ENCODE measurements at regions not wholly inside any gene's neighbourhood (a gene's known extent, or its start where the extent isn't known, plus 50 kb on each side); places are given as distances from the start of the nearest gene placed in this dataset.

- intact Hi-C loops (cut with micrococcal nuclease), result loop anchor here (2.0 kb wide), 1 partner anchor 18 kb away; no protein-coding TSS in a partner anchor
- ChIA-PET CTCF (no interaction called here), POLR2A (interaction anchor here (1.2 to 1.6 kb wide), 3 partner anchors 16 to 20 kb away, joined by 7 to 14 read pairs (median 12); no protein-coding TSS in a partner anchor)
- Mint-ChIP-seq H3K36me3 (ENCODE audit: low read depth) (no peaks in the 10 kb centered on the region), H3K9me3 (no peaks in the 10 kb centered on the region), H3K27me3 (peaks cover 4% of the 10 kb centered on the region), H3K4me1 (peaks cover 9% of the 10 kb centered on the region), H3K4me3 (peak overlapping the region; percentile 32), H3K27ac (no peak overlapping the region)
- peak; percentile 85 for ATAC-seq (ENCODE audit: low read depth)
- TF ChIP-seq, protein P1, sequence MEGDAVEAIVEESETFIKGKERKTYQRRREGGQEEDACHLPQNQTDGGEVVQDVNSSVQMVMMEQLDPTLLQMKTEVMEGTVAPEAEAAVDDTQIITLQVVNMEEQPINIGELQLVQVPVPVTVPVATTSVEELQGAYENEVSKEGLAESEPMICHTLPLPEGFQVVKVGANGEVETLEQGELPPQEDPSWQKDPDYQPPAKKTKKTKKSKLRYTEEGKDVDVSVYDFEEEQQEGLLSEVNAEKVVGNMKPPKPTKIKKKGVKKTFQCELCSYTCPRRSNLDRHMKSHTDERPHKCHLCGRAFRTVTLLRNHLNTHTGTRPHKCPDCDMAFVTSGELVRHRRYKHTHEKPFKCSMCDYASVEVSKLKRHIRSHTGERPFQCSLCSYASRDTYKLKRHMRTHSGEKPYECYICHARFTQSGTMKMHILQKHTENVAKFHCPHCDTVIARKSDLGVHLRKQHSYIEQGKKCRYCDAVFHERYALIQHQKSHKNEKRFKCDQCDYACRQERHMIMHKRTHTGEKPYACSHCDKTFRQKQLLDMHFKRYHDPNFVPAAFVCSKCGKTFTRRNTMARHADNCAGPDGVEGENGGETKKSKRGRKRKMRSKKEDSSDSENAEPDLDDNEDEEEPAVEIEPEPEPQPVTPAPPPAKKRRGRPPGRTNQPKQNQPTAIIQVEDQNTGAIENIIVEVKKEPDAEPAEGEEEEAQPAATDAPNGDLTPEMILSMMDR (IDR thresholded peaks at IDR 0.05), result no peak
- DNase-seq, result no peak
Observed at GRCh38 chr17:77304746-77305473, 164.1 kb downstream of the SEC14L1 start.

- ChIA-PET POLR2A (interaction anchor here (1.2 to 1.6 kb wide), 3 partner anchors 15 to 19 kb away, joined by 7 to 14 read pairs (median 12); no protein-coding TSS in a partner anchor), CTCF (no interaction called here)
- no peak for DNase-seq
- Mint-ChIP-seq H3K9me3 (no peaks in the 10 kb centered on the region), H3K36me3 (ENCODE audit: low read depth) (no peaks in the 10 kb centered on the region), H3K4me3 (no peak overlapping the region), H3K4me1 (peaks cover 17% of the 10 kb centered on the region), H3K27ac (no peak overlapping the region), H3K27me3 (peaks cover 4% of the 10 kb centered on the region)
- intact Hi-C loops (cut with micrococcal nuclease), result no loop called here
- TF ChIP-seq, protein P1 (IDR thresholded peaks at IDR 0.05), result no peak
- no peak for ATAC-seq (ENCODE audit: low read depth)
Observed at GRCh38 chr17:77306048-77306789, 165.4 kb downstream of the SEC14L1 start.

DNA sequence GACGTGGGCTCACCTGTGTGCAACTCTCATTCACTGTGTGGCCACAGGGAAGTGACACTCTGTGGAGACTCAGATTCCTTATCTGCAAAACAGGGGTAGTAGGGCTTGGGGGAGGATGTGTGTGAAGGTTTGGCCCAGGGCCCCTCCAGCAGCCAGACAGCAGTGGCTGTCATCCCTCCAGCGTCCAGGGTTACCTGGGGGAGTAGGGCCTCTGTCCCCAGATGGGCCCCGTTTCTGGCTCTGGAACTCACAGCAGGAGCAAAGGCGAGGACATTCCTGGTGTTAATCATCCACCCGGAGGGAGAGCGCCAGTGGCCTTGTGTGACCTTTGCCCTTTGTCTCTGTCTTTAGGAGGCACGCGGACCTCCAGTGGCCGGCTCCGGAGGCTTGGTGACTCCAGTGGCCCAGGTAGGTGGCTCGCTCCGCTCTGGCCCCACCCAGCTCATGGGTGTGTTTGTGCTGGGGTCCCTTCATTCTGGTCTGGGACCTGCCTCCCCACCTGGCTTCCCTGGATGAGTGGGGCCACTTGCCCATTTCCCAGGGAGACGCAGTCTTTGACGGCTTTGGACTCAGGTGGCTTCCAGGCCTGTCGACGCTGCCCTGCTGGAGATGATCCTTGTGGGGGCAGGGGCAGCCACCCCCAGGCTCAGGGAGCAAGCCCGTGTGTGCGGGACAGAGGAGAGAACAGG, 166.2 kb downstream of the SEC14L1 start:
- peaks cover 24% of the 10 kb centered on the region for H3K4me1 Mint-ChIP-seq
- H3K9me3 Mint-ChIP-seq, result no peaks in the 10 kb centered on the region
- POLR2A ChIA-PET, result no interaction called here
- intact Hi-C loops (cut with micrococcal nuclease), result no loop called here
- no peak overlapping the region for H3K4me3 Mint-ChIP-seq
- H3K27ac Mint-ChIP-seq, result no peak overlapping the region
- H3K36me3 Mint-ChIP-seq (ENCODE audit: low read depth), result no peaks in the 10 kb centered on the region
- H3K27me3 Mint-ChIP-seq, result peaks cover 4% of the 10 kb centered on the region
- ATAC-seq (ENCODE audit: low read depth) (no peak), DNase-seq (no peak)
- CTCF ChIA-PET, result no interaction called here
- TF ChIP-seq, protein P1 (IDR thresholded peaks at IDR 0.05), result no peak

DNA sequence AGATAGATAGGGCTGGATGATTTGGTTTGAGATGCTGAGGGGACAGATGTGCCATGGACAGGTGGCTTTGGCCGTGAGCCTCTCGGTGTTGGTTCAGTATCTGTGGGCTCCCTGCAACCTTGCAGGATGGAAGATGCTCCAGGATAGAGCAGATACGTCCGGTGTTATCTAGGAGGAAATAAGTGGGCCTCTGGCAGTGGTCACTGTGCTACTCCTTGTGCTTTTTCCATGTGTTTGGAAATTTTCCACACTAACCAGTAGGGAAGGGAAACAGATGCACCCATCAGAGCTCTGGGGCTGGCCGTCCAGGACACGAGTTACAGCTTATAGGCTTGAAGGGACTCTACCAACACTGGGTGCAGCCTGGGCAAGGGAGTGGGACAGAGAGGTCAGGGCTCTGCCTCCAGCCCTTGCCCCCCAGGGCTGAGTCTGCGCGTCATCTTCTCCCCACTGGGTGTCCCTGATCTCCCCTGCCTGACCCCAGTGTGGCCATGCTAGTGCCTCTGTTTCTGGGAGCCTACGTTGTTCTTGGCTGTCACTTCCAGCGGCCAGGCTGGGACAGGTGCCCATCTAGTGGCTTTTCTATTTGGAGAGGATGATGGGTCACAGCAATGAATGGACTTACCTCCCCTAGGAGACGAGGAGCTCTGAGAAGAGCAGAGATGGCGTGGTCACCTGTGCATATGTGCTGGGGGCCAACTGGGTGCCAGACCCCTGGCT, 166.9 kb downstream of the SEC14L1 start:
- no peak overlapping the region for H3K4me3 Mint-ChIP-seq
- peaks cover 29% of the 10 kb centered on the region for H3K4me1 Mint-ChIP-seq
- H3K27me3 Mint-ChIP-seq, result peaks cover 4% of the 10 kb centered on the region
- no peaks in the 10 kb centered on the region for H3K36me3 Mint-ChIP-seq (ENCODE audit: low read depth)
- TF ChIP-seq, protein P1 (IDR thresholded peaks at IDR 0.05), result no peak
- ATAC-seq (ENCODE audit: low read depth) (no peak), DNase-seq (no peak)
- H3K27ac Mint-ChIP-seq, result no peak overlapping the region
- no peaks in the 10 kb centered on the region for H3K9me3 Mint-ChIP-seq
- ChIA-PET POLR2A (no interaction called here), CTCF (no interaction called here)
- intact Hi-C loops (cut with micrococcal nuclease), result no loop called here

Data from activated B cell treated with CpG ODN at 0.5 μM for 24 hours (primary cell).